Osteoblast (primary cell): ENCODE measurements at regions not wholly inside any gene's neighbourhood (a gene's known extent, or its start where the extent isn't known, plus 50 kb on each side); places are given as distances from the start of the nearest gene placed in this dataset.

Source experiments
- DNase-seq: peaks from one replicate; pipeline ENCODE4 v3.0.0; 2011; ENCODE audit warnings: low spot score, mixed read lengths; ENCODE audit not compliant: insufficient read length; ENCODE audit errors: missing footprints
- H2AFZ ChIP-seq: 2 replicates; pipeline ENCODE4 v1.6.0; 2011; ENCODE audit warnings: mild to moderate bottlenecking, low read length
- H3K27ac ChIP-seq: 2 replicates; pipeline ENCODE4 v1.5.1; 2011; ENCODE audit warnings: mild to moderate bottlenecking, low read depth, low read length, moderate library complexity
- H3K27me3 ChIP-seq: 2 replicates; pipeline ENCODE4 v1.6.0; 2012; ENCODE audit warnings: mild to moderate bottlenecking, control low read depth, inconsistent platforms, low read length, moderate library complexity; ENCODE audit not compliant: insufficient read depth
- H3K36me3 ChIP-seq: 2 replicates; pipeline ENCODE4 v1.5.1; 2011; ENCODE audit warnings: mild to moderate bottlenecking, low read length, control low read depth, moderate library complexity; ENCODE audit not compliant: insufficient read depth
- H3K4me1 ChIP-seq: 2 replicates; pipeline ENCODE4 v1.5.1; 2011; ENCODE audit warnings: mild to moderate bottlenecking, low read length, control low read depth, moderate library complexity; ENCODE audit not compliant: insufficient read depth
- H3K4me2 ChIP-seq: 2 replicates; pipeline ENCODE4 v1.6.0; 2011; ENCODE audit warnings: mild to moderate bottlenecking, low read length; ENCODE audit not compliant: insufficient read depth
- H3K4me3 ChIP-seq: fragments of 200-600 bp; sonication (generic); 3 replicates; pipeline ENCODE4 v1.5.1; 2012; ENCODE audit warnings: mild to moderate bottlenecking, low read length, inconsistent platforms; ENCODE audit not compliant: insufficient read depth
- H3K79me2 ChIP-seq: 2 replicates; pipeline ENCODE4 v1.6.0; 2012; ENCODE audit warnings: mild to moderate bottlenecking, low read length, control low read depth, inconsistent platforms; ENCODE audit not compliant: insufficient read depth
- H3K9me3 ChIP-seq: 2 replicates; pipeline ENCODE4 v1.5.1; 2011; ENCODE audit warnings: low read depth, low read length, control low read depth
- H4K20me1 ChIP-seq: 2 replicates; pipeline ENCODE4 v1.6.0; 2012; ENCODE audit warnings: mild to moderate bottlenecking, low read length, control low read depth; ENCODE audit not compliant: insufficient read depth
- TF ChIP-seq, protein P1 (sequence below): IDR thresholded peaks from 2 replicates; pipeline ENCODE4 v1.5.1; 2011; ENCODE audit warnings: mild to moderate bottlenecking, low read depth, low read length, moderate library complexity; ENCODE audit errors: extremely low read depth

DNA sequence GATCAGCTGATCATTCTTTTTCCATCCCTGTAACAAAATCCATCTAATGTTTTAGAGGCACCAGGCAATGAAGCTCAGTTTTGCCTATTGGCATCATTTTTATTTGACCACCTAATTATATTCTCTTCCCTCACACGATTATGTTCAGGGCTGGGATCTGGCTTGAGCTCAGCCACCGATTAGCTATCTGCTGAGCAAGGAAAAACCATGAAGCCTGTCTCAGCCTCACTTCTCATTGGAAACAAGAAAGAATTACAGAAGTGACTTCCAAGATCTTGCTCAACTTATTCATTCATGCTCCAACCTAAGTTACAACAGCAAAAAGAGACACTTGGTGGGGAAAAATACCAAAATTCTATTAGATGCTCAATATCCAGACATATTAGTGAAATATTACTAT is 139.0 kb upstream of the SH3BP4 start:
- H3K9me3 ChIP-seq = no peaks in the 10 kb centered on the region
- H3K79me2 ChIP-seq = no peaks in the 10 kb centered on the region
- peaks cover 34% of the 10 kb centered on the region for H3K27me3 ChIP-seq
- no peak overlapping the region for H3K4me3 ChIP-seq
- no peak overlapping the region for H2AFZ ChIP-seq
- no peaks in the 10 kb centered on the region for H3K36me3 ChIP-seq
- H4K20me1 ChIP-seq = no peaks in the 10 kb centered on the region
- H3K4me2 ChIP-seq = no peak overlapping the region
- TF ChIP-seq, protein P1, sequence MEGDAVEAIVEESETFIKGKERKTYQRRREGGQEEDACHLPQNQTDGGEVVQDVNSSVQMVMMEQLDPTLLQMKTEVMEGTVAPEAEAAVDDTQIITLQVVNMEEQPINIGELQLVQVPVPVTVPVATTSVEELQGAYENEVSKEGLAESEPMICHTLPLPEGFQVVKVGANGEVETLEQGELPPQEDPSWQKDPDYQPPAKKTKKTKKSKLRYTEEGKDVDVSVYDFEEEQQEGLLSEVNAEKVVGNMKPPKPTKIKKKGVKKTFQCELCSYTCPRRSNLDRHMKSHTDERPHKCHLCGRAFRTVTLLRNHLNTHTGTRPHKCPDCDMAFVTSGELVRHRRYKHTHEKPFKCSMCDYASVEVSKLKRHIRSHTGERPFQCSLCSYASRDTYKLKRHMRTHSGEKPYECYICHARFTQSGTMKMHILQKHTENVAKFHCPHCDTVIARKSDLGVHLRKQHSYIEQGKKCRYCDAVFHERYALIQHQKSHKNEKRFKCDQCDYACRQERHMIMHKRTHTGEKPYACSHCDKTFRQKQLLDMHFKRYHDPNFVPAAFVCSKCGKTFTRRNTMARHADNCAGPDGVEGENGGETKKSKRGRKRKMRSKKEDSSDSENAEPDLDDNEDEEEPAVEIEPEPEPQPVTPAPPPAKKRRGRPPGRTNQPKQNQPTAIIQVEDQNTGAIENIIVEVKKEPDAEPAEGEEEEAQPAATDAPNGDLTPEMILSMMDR = no peak
- H3K4me1 ChIP-seq = peaks cover 5% of the 10 kb centered on the region
- no peak for DNase-seq
- no peak overlapping the region for H3K27ac ChIP-seq

DNA sequence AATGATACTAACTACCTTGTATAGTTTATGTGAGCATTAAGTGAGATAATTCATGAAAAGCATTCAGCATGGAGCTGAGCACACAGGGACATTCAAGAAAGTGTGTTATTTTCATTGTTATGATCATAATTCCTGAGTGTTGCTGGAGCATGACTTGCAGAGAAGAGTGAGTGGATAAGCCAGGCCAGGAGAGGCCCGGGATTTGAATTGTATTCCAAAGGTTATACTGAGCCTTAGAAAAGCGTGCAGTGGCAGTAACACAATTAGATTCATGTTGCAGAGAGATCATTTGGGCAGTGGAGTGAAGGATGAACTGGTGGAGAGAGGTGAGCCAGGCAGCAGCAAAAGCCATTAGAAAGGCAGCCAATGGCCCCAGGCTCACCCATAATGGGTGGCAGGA is 142.9 kb upstream of the SH3BP4 start:
- no peak overlapping the region for H3K4me2 ChIP-seq
- H3K27me3 ChIP-seq = peaks cover 28% of the 10 kb centered on the region
- no peaks in the 10 kb centered on the region for H3K79me2 ChIP-seq
- DNase-seq = no peak
- no peaks in the 10 kb centered on the region for H3K4me1 ChIP-seq
- no peak overlapping the region for H2AFZ ChIP-seq
- TF ChIP-seq, protein P1 = no peak
- no peak overlapping the region for H3K4me3 ChIP-seq
- no peaks in the 10 kb centered on the region for H3K9me3 ChIP-seq
- H4K20me1 ChIP-seq = no peaks in the 10 kb centered on the region
- no peaks in the 10 kb centered on the region for H3K36me3 ChIP-seq
- H3K27ac ChIP-seq = no peak overlapping the region

DNA sequence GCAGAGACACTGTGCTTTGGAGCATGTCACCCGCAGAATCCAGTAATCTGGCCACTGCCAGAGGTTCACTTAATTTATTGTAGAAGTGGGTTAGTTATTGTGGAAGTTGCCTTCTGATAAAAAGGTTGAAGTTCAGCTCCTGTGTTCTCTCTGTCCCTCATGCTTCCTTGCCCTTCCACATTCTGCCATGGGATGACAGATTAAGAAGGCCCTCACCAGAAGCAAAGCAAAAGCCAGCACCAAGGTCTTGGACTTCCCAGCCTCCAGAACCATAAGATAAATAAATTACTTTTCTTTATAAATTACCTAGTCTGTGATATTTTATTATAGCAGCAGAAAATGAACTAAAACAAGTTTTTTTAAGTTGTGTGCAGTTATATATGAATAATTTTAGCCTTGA is 145.0 kb upstream of the SH3BP4 start:
- Histone ChIP-seq H4K20me1 (no peaks in the 10 kb centered on the region), H3K4me2 (no peak overlapping the region), H3K79me2 (no peaks in the 10 kb centered on the region), H3K4me1 (no peaks in the 10 kb centered on the region), H3K36me3 (no peaks in the 10 kb centered on the region), H3K27ac (no peak overlapping the region), H3K9me3 (no peaks in the 10 kb centered on the region), H3K27me3 (peaks cover 8% of the 10 kb centered on the region), H3K4me3 (no peak overlapping the region), H2AFZ (no peak overlapping the region)
- TF ChIP-seq, protein P1 = no peak
- no peak for DNase-seq

DNA sequence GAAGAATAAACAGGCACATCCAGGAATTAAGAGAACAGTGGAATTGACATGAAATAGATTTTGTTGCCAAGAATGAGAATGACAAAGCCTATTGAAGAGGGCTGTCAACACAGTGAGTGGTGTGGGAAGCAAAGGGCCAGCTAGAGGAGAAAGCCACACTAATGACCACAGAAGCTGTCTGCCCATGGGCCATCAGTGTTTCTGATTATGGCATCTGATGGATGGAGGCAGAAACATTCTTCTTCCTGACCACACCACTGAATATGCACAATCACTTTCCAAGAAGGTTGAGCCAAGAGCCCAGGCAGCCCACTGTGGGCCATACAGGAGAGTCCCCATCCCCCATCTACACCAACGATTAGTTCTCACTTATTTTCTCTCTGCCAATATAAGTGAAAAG is 146.0 kb upstream of the SH3BP4 start:
- no peak overlapping the region for H3K4me2 ChIP-seq
- DNase-seq = no peak
- no peak overlapping the region for H2AFZ ChIP-seq
- H3K36me3 ChIP-seq = no peaks in the 10 kb centered on the region
- no peak overlapping the region for H3K27ac ChIP-seq
- H3K79me2 ChIP-seq = no peaks in the 10 kb centered on the region
- no peak overlapping the region for H3K4me3 ChIP-seq
- H3K9me3 ChIP-seq = no peaks in the 10 kb centered on the region
- no peaks in the 10 kb centered on the region for H3K4me1 ChIP-seq
- peaks cover 7% of the 10 kb centered on the region for H3K27me3 ChIP-seq
- TF ChIP-seq, protein P1 = no peak
- H4K20me1 ChIP-seq = no peaks in the 10 kb centered on the region
